Sciatic nerve (tissue), 2 donors: ENCODE measurements at regions not wholly inside any gene's neighbourhood (a gene's known extent, or its start where the extent isn't known, plus 50 kb on each side); places are given as distances from the start of the nearest gene placed in this dataset.

Experiments used
- ATAC-seq: fragments of 200-7000 bp; cut with Tn5 transposase; one replicate; pipeline ENCODE4 v1.9.1; 2020; ENCODE audit warnings: mild to moderate bottlenecking, moderate library complexity
- DNase-seq: peaks from one replicate; pipeline ENCODE4 v3.0.0-alpha.2; 2020; ENCODE audit warnings: low spot score
- intact Hi-C: fragments of 100-400 bp; cut with DNase I; formaldehyde crosslinking; loops from one replicate; pipeline ENCODE4 v1.14.2; 2022
- donor health status: DM: no; HTN: no; CAD: no.
- donor health status: DM: no; HTN: no; CAD: no.

DNA sequence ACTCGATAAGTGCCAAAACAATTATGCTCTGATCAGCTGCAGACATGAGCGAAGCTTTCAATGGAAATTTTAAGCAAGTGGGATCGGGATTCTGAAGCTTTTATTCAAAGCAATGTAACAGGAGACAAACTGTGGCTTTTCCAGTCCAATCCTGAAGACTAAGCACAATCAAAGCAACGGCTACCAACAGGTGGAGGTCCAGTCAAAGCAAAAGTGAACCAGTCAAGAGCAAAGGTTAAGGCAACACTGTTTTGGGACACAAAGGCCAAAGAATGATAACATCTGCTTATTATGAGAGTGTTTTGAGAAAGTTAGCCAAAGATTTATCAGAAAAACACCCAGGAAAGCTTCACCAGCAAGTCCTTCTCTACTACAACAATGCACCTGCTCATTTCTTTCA, 170.1 kb downstream of the SEC16B start:
- intact Hi-C loops: no loop called here
- ATAC-seq: no peak
- no peak for DNase-seq

DNA sequence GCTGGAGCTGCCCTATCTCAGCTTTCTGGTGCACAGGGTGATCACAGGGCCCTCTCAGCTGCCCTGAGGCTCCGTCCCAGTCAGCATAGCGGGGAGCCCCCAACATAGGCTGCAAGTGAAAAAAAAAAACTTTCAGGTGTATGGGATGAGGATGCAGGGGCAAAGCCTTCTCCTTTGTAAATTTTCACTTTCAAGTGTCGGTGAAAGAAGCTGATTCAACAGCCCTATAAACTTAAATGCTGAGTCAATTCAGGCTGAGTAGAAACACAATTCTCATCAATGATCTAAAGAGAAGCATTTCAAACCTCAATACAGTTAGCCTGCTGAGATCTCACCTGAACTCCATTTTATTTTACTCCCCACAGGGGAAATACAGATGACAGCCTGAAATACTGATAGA, 171.2 kb downstream of the SEC16B start:
- DNase-seq: no peak
- no peak for ATAC-seq
- intact Hi-C loops: no loop called here

DNA sequence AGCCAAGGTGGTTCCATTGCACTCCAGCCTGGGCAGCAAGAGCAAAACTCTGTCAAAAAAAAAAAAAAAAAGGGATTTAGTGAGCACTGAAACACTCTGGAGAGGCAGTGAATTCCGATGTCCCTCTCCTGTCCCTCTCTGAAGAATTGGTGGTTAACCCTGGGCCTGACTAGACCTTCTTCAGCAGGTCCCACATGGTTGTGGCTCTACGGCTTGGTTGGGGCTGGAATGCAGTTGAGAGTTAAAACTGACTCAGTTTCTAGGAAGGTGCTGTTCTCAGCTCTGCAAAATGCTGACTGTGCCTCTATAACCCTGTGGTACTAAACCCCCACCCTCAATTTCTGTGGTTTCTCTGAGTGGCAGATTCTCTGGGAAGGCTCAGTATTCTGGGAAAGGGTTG, 173.3 kb downstream of the SEC16B start:
- intact Hi-C loops: no loop called here
- no peak for DNase-seq

DNA sequence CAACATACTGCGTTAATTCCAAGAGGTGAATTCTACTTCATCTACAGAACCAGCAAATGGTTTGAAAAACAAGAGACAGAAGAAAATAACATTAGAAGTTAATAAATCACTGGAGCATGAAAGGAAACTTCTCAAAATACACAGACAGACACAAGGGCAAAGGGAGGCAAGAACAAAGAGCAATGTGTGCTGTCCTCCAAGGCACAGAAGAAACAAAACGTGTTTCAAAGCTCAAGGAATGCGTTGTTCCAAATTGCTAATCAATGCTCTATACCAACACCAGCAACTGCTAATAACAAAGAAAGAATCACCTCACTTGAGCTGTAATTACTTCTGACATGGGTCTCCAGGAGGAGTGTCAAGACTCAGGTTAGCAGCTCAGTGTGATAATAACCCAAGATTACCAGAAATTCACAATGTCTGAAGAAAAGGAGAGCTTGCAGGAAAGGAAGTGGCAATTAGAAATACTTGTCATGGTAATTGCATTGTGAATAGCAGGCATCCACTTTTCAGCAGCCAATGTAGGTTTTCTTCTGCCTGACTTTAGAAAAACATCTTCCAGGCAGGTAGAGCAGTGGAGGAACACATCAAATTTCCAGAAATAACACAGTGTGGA, 175.4 kb downstream of the SEC16B start:
- no peak for DNase-seq
- intact Hi-C loops: loop anchor here (5.0 kb wide), 1 partner anchor 1172 kb away; no protein-coding TSS in a partner anchor
- ATAC-seq: no peak

More for the DNA sequence above, 173.3 kb downstream of the SEC16B start:
- no peak for ATAC-seq

DNA sequence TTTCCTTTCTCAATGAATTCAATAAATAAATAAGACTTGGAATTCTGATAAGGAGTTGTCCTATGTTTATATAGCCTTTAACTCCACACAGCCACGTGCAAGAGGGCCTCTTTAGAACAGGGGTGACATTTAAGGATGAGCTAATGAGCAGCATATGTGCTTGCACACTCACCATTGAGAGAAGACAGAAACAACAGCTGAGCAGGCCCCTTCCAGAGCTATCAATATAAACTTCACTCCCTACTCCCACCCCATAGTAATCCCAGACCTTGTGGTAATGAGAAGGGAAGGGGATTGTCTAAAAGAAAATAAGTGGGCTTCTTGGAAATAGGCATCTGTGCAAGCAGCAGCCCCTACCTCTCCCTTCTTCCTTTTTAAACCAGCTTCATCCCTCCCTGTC, 176.0 kb downstream of the SEC16B start:
- intact Hi-C loops: loop anchor here (5.0 kb wide), 1 partner anchor 1172 kb away; no protein-coding TSS in a partner anchor
- ATAC-seq (no peak), DNase-seq (no peak)

DNA sequence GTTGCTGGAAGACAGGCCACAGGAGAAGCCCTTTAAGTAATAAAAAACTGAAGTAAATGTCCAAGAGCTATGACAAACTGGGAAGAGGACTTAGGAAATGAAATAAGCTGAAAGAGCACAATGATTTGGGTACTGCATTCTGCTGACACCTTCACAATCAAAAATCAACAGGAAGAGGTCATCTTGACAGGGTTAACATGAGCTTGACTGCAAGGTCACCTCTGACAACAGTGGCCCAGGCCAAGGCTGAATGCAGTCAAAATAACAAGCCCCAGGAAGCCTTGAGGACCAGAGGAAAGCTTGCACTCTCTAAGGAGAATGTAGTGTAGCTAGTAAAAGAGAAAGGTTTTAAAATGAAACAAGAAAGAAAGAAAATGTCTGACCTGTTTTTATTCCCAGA, 179.3 kb downstream of the SEC16B start:
- no peak for ATAC-seq
- DNase-seq: no peak
- intact Hi-C loops: loop anchor here (5.0 kb wide), 1 partner anchor 1168 kb away; no protein-coding TSS in a partner anchor

DNA sequence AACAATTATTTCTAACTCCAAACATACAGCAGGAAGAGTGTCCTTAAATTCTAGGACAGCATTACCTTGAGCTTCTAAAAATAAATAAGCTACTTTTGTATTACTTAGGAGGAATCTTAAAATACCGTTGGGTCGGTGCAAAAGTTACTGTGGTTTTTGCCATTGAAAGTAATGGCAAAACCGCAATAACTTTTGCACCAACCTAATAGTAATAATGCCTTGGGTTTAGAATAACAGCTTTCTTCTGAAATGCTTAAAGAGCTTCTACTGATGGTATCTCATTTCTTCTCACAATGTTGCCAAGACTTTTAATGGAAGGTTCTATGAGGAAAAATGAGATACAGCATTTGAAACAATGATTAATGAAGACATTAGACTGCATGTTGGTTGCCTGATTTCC, 179.9 kb downstream of the SEC16B start:
- DNase-seq: no peak
- intact Hi-C loops: loop anchor here (5.0 kb wide), 1 partner anchor 1168 kb away; no protein-coding TSS in a partner anchor
- ATAC-seq: no peak

DNA sequence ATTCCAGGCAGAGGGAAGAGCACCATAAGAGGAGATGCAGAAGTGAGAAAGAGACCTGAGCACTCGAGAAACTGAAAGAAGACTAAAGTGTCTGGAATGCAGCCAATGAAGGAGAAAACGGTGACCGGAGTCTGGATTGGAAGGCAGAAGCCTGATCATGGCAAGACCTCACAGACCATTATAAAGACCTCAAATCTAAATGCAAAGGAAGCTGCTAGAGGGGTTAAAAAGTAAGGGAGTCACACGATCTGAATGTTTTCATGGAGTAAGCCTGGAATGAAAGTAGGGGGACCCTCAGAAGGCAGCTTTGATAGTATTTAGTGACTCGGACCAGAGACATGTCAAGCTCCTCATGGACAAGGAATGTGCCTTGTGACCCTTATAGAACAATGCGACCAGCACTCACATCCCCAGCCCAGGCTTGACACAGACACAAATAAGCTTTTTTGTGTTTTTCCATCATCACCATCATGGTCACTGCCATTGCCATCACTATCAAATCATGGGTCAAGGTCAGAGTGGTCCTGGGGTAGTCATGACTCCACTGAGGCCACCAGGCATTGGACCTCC, 183.6 kb downstream of the SEC16B start:
- no peak for ATAC-seq
- intact Hi-C loops: no loop called here
- no peak for DNase-seq

DNA sequence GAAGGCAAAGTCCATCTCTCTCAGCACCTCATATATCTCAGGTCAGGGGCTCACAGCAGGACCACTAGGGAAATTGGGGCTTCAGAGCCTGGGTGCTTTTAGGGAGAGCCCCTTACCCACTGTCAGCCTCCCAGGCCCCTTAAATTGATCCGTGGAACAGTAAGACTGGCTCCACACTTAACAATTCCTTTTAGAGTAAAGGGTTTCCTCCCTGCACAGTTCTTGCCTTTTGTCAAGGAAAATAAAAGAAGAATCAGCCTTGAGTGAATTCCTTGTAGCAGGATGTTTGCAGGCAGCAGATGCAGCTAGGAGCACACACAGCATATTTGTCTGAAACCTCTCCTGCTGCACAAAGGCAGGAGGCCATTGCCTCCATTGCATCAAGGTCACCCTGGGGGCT, 184.9 kb downstream of the SEC16B start:
- DNase-seq (no peak), ATAC-seq (no peak)
- intact Hi-C loops: no loop called here

DNA sequence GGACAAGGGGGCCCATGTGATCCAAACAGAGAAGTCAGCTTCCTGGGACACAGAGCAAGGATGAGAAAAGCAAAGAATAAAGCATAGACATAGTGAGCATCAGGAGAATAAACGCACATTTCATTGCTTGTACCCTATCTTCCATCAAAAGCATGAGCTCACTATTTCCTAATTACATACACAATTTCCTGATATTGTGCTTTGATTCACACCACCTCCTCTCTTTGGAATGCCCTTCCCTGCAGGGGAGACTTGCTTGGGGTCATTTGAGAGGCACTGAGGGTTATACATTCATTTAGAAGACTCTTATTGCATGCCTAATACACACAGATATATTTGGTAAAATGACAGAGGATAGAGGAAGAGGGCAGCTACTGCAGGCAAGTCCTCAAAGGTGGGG, 185.4 kb downstream of the SEC16B start:
- DNase-seq (no peak), ATAC-seq (no peak)
- intact Hi-C loops: no loop called here

DNA sequence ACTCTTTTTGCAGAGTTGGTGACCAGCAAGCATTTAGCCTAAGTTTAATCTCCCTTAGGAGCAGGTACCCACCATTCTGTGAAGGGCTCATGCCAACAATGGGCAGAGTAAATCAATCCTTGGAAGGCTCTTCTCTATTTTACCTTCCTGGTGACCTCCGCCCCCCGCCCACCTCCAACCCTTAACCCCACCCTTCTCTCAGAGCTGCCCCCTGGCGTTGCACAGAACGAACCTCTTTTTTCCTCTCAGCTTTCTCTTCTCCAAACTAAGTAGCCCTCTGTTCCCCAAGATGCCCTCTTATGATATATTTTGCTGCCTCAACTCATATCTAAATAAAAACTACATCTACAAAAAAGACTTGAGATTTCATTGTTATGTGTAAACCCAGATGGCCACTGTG, 186.8 kb downstream of the SEC16B start:
- intact Hi-C loops: no loop called here
- ATAC-seq (no peak), DNase-seq (no peak)

DNA sequence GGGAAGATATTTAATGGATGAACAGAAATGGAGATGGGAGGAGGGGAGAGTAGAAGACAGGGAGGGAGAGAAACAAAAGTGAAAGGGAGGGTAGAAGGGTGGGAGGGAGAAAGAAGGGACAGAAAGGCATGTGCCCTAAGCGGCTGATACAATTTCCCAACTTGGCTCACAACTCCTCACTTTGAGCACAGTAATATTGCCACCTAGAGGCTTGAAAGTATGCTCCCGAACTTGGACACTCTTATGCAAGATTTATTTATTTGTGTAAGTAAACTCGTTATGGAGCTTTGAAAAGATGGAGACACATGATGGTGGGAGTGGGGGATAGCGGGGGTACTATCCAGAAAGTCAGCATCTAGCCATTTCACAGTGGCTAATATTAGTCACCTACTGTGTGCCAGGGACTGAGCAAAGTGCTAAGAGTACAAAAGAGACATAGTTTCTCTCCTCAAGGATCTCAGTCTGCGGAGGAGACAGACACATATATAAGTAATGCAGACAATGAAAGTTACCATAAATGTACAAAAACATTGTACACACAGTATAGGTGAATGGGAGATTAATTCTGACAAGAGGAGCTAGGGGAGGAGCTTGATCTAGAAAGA, 189.7 kb downstream of the SEC16B start:
- no peak for DNase-seq
- intact Hi-C loops: no loop called here
- ATAC-seq: peak; percentile 82

DNA sequence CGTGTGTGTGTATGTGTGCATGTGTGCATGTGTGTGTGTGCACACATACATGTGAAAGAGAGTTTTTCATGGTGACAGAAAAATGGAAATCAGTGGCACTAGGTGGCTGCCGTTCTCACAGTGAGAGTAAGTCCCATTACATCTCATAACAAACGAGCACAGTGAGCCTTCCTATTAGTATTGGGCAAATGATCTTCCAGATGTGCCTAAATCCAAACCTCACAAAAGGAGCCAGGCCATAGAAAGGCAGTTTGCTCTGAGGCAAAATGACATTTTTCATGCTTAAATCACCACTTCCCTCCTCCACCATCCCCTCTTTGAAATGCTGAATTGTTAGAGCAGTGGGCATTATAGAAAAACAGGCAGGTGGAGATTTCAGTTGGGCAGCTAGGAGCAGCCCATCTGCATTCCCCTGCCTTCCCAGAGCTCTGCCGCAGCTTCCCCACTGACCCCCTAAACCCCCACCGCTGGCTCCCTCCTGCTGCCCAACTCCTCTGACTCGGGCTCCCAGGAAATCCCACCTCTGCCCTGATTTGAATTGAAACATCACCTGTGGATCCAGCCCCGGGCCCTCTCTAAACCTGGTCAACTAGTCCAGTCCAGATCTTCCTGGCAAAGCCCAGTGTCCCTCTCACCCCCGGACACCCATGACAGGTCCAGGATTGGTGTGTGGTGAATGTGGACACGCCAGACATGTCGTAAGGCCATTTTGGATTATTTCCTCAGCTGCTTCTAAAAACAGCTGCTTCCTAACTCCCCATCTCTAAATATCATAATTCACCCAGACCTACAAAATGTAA, 190.5 kb downstream of the SEC16B start:
- DNase-seq: no peak
- intact Hi-C loops: no loop called here
- no peak for ATAC-seq

DNA sequence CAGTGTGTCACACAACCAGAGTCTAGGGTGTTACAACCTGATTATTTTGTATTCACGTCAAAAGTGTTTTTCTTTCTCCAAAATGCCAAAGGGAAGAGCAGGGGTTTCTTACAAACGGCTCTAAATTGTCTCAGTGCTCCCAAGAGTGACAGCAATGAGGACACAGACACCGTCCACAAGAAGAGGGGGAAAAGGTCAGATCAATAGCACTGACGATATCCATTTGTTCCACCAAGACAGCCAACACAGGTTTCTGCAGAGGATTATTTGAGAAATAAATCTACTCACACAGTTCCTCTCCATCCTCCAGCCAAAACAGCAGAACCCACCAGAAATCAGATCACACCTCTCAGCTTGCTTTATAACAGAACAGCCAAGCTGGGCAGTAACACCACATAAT, 193.9 kb downstream of the SEC16B start:
- DNase-seq: no peak
- ATAC-seq: no peak
- intact Hi-C loops: no loop called here

DNA sequence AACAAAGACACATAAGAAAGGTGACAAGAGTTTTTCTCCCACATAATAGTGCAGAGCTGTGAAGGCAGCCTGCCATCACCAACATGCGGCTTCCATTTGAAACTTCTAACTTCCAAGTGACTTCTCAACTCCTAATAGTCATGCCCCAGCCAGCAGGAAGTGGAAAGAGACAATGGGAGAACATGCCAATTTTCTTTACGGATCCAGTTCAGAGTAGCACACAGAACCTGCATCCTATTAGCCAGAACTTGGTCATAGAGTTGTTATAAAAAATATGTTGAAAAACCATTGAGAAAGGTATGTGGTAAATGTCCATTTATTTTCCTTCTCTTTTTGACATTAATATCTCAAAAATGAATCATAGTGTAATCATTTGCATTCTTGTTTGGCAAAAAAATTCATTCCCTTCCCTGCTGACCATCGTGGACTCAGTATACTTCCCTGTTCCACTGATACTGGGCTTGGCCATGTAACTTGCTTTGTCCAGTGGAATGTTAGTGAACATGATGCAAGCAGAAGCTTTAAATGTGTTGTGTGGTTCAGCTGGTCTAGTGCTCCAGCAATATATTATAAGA, 197.4 kb downstream of the SEC16B start:
- intact Hi-C loops: no loop called here
- no peak for DNase-seq
- no peak for ATAC-seq

DNA sequence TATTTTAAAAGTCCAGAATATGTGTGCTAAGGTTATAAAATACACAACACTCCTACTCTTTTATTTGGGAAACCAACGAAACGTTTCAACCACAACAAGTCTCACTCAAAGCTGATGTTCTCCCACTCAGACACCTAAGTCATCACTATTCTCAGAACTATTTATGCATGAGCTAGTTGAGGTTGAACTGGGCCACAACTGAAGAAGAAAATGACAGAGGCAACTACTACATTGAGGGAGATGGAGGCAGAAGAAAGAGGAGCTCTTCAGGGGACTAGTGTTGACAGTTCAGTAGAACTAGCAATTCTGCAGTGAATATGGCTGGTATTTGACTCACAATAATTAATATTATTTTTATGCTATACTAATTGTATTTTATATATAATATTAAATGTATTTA, 198.2 kb downstream of the SEC16B start:
- no peak for ATAC-seq
- DNase-seq: no peak
- intact Hi-C loops: no loop called here

DNA sequence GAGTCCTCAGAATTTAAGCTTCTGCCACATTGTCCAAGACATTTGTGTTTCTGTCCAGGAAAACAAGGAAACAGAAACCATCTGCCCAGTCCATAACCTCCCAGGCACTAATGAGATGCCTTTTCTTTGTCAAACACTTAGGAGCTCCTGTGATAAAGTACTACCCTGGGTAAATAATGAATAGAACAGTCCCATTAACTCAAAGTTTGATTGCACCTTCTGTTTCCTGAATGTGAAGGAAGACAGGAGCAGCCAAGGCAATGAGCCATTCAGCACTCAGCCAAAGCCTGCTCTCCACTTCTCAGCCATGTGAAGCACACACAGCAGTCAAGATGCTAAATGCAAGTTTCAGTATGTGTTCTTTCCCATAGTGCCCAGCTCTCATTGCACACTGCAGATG, 199.8 kb downstream of the SEC16B start:
- ATAC-seq (no peak), DNase-seq (no peak)
- intact Hi-C loops: no loop called here

DNA sequence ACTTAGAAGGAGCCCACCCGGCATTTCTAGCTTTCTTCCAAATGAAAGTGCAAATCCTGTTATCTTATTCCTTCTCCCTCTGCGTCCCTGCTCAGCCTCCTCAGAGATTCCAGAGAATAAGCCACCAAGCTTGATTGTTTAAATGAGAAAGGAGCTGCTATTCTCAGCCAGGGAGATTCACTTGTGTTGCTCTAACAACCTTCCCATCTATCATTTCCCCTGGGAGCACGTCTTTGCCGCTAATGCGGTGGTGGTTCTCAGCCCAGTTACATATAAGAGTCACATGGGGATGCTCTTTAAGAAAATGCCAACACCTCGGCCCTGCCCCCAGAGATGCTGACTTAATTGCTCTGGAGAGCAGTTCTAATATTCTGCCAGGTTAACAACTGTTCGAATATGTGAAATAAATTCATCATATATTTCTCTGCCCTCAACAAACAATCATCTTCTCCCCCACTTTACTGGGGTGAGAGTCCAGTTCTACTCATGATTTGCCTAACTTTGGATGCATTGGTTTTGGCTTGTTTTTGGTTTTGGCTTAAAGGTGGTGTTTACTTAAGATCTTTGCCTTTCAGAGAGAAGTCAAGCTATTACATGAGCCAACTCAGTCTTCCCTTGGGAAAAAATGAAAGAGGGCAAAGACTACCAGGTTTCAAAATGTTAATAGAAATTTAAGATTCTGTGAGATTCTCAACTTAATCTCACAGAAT, 213.9 kb downstream of the SEC16B start:
- intact Hi-C loops: no loop called here
- DNase-seq: no peak
- ATAC-seq: no peak

DNA sequence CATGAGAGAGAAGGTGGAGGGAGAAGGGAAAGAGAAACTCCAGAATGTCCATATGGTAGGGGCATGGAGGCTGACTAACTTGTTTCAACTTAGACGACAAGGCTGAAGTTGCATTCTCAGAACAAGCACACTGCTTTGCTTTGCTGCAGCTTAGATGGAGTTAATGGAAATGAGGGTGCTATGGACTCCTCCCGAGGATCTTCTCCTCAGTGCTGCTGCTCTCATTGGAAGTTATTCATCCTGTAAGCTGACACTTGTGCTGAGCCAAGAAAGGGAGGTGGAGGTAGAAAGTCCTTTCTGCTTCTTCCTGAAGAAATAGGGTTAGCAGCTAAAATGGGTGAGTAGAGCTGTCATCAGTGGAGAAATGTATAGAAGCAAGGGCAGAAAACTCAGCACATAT, 215.3 kb downstream of the SEC16B start:
- no peak for ATAC-seq
- intact Hi-C loops: no loop called here

More for the DNA sequence above, 215.3 kb downstream of the SEC16B start:
- DNase-seq: no peak
